ENCODE measurements at regions not wholly inside any gene's neighbourhood (a gene's known extent, or its start where the extent isn't known, plus 50 kb on each side); places are given as distances from the start of the nearest gene placed in this dataset.
"Not testable (repeated sequence)": the region's sequence is repeated elsewhere in the genome, so short reads cannot be mapped to it uniquely, and the experiment has no call there.

DNA sequence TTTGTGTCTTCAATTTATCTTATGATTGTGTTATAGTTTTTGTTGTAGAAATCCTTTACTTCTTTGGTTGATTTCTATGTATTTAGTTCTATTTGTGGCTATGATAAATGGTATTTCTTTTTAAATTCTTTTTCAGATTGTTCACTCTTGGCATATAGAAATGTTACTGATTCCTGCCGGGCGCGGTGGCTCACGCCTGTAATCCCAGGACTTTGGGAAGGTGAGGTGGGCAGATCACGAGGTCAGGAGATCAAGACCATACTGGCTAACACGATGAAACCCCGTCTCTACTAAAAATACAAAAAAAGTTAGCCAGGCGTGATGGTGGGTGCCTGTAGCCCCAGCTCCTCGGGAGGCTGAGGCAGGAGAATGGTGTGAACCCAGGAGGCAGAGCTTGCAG is 158.6 kb upstream of the TPTE start:
- TF ChIP-seq, protein P1, sequence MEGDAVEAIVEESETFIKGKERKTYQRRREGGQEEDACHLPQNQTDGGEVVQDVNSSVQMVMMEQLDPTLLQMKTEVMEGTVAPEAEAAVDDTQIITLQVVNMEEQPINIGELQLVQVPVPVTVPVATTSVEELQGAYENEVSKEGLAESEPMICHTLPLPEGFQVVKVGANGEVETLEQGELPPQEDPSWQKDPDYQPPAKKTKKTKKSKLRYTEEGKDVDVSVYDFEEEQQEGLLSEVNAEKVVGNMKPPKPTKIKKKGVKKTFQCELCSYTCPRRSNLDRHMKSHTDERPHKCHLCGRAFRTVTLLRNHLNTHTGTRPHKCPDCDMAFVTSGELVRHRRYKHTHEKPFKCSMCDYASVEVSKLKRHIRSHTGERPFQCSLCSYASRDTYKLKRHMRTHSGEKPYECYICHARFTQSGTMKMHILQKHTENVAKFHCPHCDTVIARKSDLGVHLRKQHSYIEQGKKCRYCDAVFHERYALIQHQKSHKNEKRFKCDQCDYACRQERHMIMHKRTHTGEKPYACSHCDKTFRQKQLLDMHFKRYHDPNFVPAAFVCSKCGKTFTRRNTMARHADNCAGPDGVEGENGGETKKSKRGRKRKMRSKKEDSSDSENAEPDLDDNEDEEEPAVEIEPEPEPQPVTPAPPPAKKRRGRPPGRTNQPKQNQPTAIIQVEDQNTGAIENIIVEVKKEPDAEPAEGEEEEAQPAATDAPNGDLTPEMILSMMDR (IDR thresholded peaks at IDR 0.05) = not testable (repeated sequence)
- TF ChIP-seq POLR2AphosphoS5, POLR2A (IDR thresholded peaks at IDR 0.05): not testable (repeated sequence)
